Breast epithelium (tissue), 3 donors: ENCODE measurements at regions not wholly inside any gene's neighbourhood (a gene's known extent, or its start where the extent isn't known, plus 50 kb on each side); places are given as distances from the start of the nearest gene placed in this dataset.

Source experiments
- CTCF ChIP-seq, 3 donors: fragments of 450-650 bp; IDR thresholded peaks; one replicate each; pipeline ENCODE4 v1.5.1; 2016 to 2017; ENCODE audit warnings: antibody characterized with exemption in 3 of 3, mild to moderate bottlenecking in 3 of 3, moderate library complexity in 3 of 3
- POLR2A ChIP-seq: fragments of 450-650 bp; IDR thresholded peaks from one replicate; pipeline ENCODE4 v1.6.1; 2016; ENCODE audit warnings: antibody characterized with exemption, mild to moderate bottlenecking, moderate library complexity

DNA sequence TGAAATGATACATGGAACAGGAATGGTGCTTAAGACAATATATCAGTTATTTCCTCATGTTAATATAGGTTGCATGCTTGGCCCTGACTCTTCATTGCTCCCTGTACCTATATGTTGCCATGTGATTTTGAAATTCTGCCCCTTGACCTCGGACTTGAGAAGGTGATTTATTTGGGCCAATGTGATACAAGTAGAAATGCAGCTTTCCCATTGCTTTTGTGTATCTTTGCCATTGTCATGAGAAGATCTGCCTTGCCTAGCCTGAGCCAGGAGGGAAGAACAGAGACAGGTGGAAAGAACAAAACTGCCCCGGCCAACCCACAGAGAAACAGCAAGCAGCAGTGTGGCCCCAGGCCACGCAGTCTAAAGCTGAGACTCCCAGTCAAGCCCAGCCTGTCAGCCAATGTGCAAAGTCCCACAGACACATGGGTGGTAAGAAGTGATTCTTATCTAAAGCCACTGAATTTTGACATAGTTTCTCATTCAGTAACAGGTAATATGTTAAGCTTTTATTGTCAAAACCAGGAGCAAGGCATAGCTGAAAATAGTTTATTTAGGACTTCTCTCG is 245.7 kb upstream of the RND3 start:
- TF ChIP-seq POLR2A (no peak), CTCF (IDR thresholded peaks at IDR 0.05) (no peak)
